HG02870 (cell line): ENCODE measurements at regions not wholly inside any gene's neighbourhood (a gene's known extent, or its start where the extent isn't known, plus 50 kb on each side); places are given as distances from the start of the nearest gene placed in this dataset.
"Not testable (repeated sequence)": the region's sequence is repeated elsewhere in the genome, so short reads cannot be mapped to it uniquely, and the experiment has no call there.

Experiments used
- ATAC-seq: cut with Tn5 transposase; IDR thresholded peaks from one replicate; pipeline ENCODE4 v1.9.1; 2021; ENCODE audit warnings: mild to moderate bottlenecking, moderate library complexity; ENCODE audit not compliant: unreplicated experiment

- ATAC-seq = not testable (repeated sequence)
Observed at GRCh38 chr10:95137990-95138625, 55.9 kb upstream of the ACSM6 start.

DNA sequence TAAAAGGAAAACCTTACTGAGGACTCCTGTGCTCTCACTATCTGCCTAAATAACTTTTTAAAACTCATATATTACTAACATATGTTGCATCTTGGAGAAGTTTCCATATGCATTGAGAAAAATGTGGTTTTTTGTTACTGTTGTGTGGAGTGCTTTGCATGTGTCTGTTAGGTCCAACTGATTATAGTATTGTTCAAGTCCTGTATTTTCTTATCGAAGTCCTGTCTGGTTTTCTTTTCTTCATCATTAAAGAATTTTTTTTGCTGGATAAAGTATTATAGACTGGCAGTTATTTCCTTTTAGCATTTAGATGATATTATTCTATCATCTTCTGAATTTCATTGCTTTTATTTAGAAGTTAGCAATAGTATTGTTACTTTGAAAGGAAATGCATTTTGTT is 59.5 kb upstream of the ACSM6 start:
- ATAC-seq = no peak

GRCh38 chr10:95133997-95134396 is 60.0 kb upstream of the ACSM6 start:
- ATAC-seq = no peak

- peak; percentile 84 for ATAC-seq
Observed at GRCh38 chr10:95133016-95133752, 60.9 kb upstream of the ACSM6 start.

GRCh38 chr10:95130429-95130828 is 61.1 kb upstream of the CYP2C8 start:
- ATAC-seq = not testable (repeated sequence)

DNA sequence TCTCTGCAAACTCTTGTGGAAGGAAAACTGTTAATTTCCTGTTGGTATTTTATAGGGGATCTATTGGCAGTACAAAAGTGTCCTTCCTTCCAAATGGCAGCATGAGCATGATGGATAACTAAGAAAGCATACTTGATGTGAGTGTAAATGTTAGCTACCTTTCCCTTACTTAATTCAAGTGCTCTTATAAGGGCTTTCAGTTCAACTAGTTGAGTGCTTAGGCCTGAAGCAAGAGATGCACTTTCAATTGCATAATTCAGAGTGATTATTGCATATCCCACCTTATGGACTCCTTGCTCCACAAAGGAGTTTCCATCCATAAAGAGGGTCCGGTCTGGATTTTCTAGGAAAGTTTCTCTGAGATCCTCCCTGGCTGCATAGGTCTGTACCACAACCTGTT is 56.3 kb upstream of the CYP2C8 start:
- no peak for ATAC-seq

DNA sequence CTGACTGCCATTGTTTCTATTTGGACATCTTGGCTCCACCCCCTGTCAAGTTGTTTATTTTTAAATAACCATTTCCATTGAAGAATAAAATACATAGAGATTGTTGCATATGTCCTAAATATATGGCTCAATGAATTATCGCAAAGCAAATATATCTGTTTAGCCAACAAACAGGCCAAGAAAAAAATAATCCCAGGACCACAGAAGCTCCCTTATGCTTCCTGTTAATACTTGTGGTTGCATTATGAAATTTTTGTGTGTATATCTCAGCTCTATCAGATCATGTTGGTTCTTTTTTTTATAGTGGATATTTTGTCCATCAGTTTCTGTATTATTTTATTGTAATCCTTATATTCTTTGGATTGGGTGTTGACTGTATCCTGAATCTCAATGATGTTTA is 53.4 kb upstream of the CYP2C8 start:
- no peak for ATAC-seq

- no peak for ATAC-seq
Observed at GRCh38 chr10:95121904-95122303, 52.6 kb upstream of the CYP2C8 start.
